ENCODE measurements at regions not wholly inside any gene's neighbourhood (a gene's known extent, or its start where the extent isn't known, plus 50 kb on each side); places are given as distances from the start of the nearest gene placed in this dataset.

DNA sequence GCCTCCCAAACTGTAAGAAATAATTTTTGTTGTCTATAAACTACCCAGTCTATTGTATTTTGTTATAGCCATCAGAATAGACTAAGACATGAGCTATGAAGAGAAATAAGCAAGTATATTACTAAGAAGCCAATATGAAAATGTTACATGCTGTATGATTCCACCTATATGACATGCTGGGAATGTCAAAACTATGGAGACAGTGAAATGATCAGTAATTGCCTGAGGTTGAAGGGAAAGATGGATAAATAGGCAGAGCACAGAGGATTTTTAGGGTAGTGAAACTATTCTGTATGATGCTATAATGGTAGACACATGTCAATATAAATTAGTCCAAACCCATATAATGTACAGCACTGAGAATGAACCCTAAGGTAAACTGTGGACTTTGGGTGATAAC lies 261.3 kb upstream of the PCDH15 start:
- Histone ChIP-seq H3K9ac (ENCODE audit: control insufficient read depth, insufficient read depth, low read length) (no peak overlapping the region), H3K27ac (ENCODE audit: control insufficient read depth, insufficient read depth) (no peak overlapping the region), H4K20me1 (ENCODE audit: control insufficient read depth, insufficient read depth) (no peaks in the 10 kb centered on the region), H3K4me1 (ENCODE audit: control insufficient read depth, insufficient read depth, low read length) (no peaks in the 10 kb centered on the region), H2AFZ (ENCODE audit: control insufficient read depth, low read depth, low read length) (no peak overlapping the region), H3K4me3 (no peak overlapping the region), H3K9me3 (replicated peaks; ENCODE audit: control insufficient read depth, insufficient read depth, low read length) (no peaks in the 10 kb centered on the region), H3K36me3 (ENCODE audit: control insufficient read depth in 2 of 2, insufficient read depth in 2 of 2, low read length in 1 of 2) (no peaks in the 10 kb centered on the region), H3K79me2 (ENCODE audit: control insufficient read depth, insufficient read depth, low read length) (no peaks in the 10 kb centered on the region), H3K27me3 (replicated peaks in 1 of 2; ENCODE audit: control insufficient read depth in 2 of 2, insufficient read depth in 2 of 2, low read length in 1 of 2) (no peaks in the 10 kb centered on the region), H3K4me2 (ENCODE audit: control insufficient read depth, insufficient read depth) (no peak overlapping the region)
- intact Hi-C loops (cut with micrococcal nuclease; ENCODE audit: unreplicated experiment) (no loop called here), in situ Hi-C loops (cut with MboI) (no loop called here)
- no peak for DNase-seq (ENCODE audit: low read depth, low spot score)
- ChIA-PET CTCF (interaction anchor here (0.9 to 1.0 kb wide), 2 partner anchors 13 to 29 kb away, joined by 3 read pairs; no protein-coding TSS in a partner anchor), RAD21 (ENCODE audit: unreplicated experiment) (no interaction called here), SMC1A (ENCODE audit: uncharacterized antibody, unreplicated experiment) (no interaction called here), POLR2A (no interaction called here)
- FAIRE-seq = no peak
- no TSS peak for BruUV-seq (replicated peaks)
- no peak for ATAC-seq
- TF ChIP-seq ETV6 (conservative IDR thresholded peaks at IDR 0.05 in 1 of 2, IDR thresholded peaks at IDR 0.05 in 1 of 2; ENCODE audit: borderline replicate concordance in 1 of 2, low read depth in 1 of 2) (no peak), IKZF2 (IDR thresholded peaks at IDR 0.05) (no peak), KDM1A (IDR thresholded peaks at IDR 0.05; ENCODE audit: borderline replicate concordance) (no peak), SREBF1 (IDR thresholded peaks at IDR 0.05; ENCODE audit: low read length) (no peak), NRF1 (conservative IDR thresholded peaks at IDR 0.05; ENCODE audit: low read depth, low read length) (no peak), RB1 (IDR thresholded peaks at IDR 0.05; ENCODE audit: borderline replicate concordance) (no peak), ZBED1 (IDR thresholded peaks at IDR 0.05; ENCODE audit: borderline replicate concordance) (no peak), GATAD2B (conservative IDR thresholded peaks at IDR 0.05; ENCODE audit: low read depth) (no peak)
- TF ChIP-seq, protein P1, sequence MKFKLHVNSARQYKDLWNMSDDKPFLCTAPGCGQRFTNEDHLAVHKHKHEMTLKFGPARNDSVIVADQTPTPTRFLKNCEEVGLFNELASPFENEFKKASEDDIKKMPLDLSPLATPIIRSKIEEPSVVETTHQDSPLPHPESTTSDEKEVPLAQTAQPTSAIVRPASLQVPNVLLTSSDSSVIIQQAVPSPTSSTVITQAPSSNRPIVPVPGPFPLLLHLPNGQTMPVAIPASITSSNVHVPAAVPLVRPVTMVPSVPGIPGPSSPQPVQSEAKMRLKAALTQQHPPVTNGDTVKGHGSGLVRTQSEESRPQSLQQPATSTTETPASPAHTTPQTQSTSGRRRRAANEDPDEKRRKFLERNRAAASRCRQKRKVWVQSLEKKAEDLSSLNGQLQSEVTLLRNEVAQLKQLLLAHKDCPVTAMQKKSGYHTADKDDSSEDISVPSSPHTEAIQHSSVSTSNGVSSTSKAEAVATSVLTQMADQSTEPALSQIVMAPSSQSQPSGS (IDR thresholded peaks at IDR 0.05; ENCODE audit: low read length) = no peak
- TF ChIP-seq, protein P2, sequence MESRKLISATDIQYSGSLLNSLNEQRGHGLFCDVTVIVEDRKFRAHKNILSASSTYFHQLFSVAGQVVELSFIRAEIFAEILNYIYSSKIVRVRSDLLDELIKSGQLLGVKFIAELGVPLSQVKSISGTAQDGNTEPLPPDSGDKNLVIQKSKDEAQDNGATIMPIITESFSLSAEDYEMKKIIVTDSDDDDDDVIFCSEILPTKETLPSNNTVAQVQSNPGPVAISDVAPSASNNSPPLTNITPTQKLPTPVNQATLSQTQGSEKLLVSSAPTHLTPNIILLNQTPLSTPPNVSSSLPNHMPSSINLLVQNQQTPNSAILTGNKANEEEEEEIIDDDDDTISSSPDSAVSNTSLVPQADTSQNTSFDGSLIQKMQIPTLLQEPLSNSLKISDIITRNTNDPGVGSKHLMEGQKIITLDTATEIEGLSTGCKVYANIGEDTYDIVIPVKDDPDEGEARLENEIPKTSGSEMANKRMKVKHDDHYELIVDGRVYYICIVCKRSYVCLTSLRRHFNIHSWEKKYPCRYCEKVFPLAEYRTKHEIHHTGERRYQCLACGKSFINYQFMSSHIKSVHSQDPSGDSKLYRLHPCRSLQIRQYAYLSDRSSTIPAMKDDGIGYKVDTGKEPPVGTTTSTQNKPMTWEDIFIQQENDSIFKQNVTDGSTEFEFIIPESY (IDR thresholded peaks at IDR 0.05) = no peak
- TF ChIP-seq, protein P3, sequence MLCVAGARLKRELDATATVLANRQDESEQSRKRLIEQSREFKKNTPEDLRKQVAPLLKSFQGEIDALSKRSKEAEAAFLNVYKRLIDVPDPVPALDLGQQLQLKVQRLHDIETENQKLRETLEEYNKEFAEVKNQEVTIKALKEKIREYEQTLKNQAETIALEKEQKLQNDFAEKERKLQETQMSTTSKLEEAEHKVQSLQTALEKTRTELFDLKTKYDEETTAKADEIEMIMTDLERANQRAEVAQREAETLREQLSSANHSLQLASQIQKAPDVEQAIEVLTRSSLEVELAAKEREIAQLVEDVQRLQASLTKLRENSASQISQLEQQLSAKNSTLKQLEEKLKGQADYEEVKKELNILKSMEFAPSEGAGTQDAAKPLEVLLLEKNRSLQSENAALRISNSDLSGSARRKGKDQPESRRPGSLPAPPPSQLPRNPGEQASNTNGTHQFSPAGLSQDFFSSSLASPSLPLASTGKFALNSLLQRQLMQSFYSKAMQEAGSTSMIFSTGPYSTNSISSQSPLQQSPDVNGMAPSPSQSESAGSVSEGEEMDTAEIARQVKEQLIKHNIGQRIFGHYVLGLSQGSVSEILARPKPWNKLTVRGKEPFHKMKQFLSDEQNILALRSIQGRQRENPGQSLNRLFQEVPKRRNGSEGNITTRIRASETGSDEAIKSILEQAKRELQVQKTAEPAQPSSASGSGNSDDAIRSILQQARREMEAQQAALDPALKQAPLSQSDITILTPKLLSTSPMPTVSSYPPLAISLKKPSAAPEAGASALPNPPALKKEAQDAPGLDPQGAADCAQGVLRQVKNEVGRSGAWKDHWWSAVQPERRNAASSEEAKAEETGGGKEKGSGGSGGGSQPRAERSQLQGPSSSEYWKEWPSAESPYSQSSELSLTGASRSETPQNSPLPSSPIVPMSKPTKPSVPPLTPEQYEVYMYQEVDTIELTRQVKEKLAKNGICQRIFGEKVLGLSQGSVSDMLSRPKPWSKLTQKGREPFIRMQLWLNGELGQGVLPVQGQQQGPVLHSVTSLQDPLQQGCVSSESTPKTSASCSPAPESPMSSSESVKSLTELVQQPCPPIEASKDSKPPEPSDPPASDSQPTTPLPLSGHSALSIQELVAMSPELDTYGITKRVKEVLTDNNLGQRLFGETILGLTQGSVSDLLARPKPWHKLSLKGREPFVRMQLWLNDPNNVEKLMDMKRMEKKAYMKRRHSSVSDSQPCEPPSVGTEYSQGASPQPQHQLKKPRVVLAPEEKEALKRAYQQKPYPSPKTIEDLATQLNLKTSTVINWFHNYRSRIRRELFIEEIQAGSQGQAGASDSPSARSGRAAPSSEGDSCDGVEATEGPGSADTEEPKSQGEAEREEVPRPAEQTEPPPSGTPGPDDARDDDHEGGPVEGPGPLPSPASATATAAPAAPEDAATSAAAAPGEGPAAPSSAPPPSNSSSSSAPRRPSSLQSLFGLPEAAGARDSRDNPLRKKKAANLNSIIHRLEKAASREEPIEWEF (IDR thresholded peaks at IDR 0.05; ENCODE audit: insufficient replicate concordance, low read depth, low read length) = no peak
